GM12878 (cell line): ENCODE measurements at regions not wholly inside any gene's neighbourhood (a gene's known extent, or its start where the extent isn't known, plus 50 kb on each side); places are given as distances from the start of the nearest gene placed in this dataset.

ENCODE experiments used
- EZH2 ChIP-seq: IDR thresholded peaks from 2 replicates; pipeline ENCODE4 v1.6.1; 2012; ENCODE audit warnings: low read depth, mild to moderate bottlenecking, control low read depth, inconsistent platforms, low read length, borderline replicate concordance; ENCODE audit not compliant: control insufficient read depth
- JUND ChIP-seq: IDR thresholded peaks from 2 replicates; pipeline ENCODE4 v1.6.1; 2012; ENCODE audit warnings: low read depth, mild to moderate bottlenecking, low read length, improper control_type of control experiment, moderate library complexity

DNA sequence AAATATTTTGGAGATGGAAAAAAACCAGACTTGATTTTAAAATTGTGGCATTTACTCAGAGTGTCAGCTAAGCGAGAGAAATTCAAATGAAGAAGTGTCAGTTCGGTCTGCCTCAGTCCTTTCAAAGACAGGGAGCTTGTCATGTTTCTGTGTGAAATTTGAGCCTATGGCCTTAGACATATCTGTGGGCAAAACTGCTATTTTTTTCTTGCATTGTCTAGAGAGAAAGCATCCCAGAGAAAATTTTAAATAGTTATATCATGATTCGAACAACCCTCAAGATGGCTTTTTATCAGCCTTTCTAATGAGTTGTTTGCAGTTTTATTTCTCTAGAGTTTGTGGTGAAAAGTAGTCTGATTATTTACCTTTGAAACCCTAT is 50.2 kb upstream of the KCNE4 start:
- TF ChIP-seq JUND = no peak
- no peak for TF ChIP-seq EZH2
